ENCODE measurements at regions not wholly inside any gene's neighbourhood (a gene's known extent, or its start where the extent isn't known, plus 50 kb on each side); places are given as distances from the start of the nearest gene placed in this dataset.

- Histone ChIP-seq H3K36me3 (ENCODE audit: control insufficient read depth, insufficient read depth, low read length) (no peaks in the 10 kb centered on the region), H3K27me3 (ENCODE audit: control insufficient read depth, insufficient read depth, low read length) (no peaks in the 10 kb centered on the region), H3K9me3 (ENCODE audit: control insufficient read depth, low read depth, low read length) (no peaks in the 10 kb centered on the region), H3K27ac (ENCODE audit: low read length) (no peak overlapping the region), H3K4me3 (ENCODE audit: low read length) (no peak overlapping the region), H3K4me1 (ENCODE audit: control insufficient read depth, insufficient read depth, low read length) (no peaks in the 10 kb centered on the region)
- peak in 1 of 2 donors; percentile 3 for DNase-seq
- 67% methylated on average over 1 of the region's 5 CpGs for WGBS (ENCODE audit: insufficient coverage, low lambda C conversion rate)
Observed at GRCh38 chr4:62806816-62807215, 1602.4 kb downstream of the TECRL start.

GRCh38 chr4:62804075-62804474 is 1603.9 kb downstream of the ADGRL3 start:
- H3K27ac ChIP-seq (ENCODE audit: low read length), result no peak overlapping the region
- H3K36me3 ChIP-seq (ENCODE audit: control insufficient read depth, insufficient read depth, low read length), result no peaks in the 10 kb centered on the region
- no peaks in the 10 kb centered on the region for H3K27me3 ChIP-seq (ENCODE audit: control insufficient read depth, insufficient read depth, low read length)
- DNase-seq, result no peak
- no peak overlapping the region for H3K4me3 ChIP-seq (ENCODE audit: low read length)
- 92% methylated on average over 2 of the region's 2 CpGs for WGBS (ENCODE audit: insufficient coverage, low lambda C conversion rate)
- no peaks in the 10 kb centered on the region for H3K9me3 ChIP-seq (ENCODE audit: control insufficient read depth, low read depth, low read length)
- no peaks in the 10 kb centered on the region for H3K4me1 ChIP-seq (ENCODE audit: control insufficient read depth, insufficient read depth, low read length)

- Histone ChIP-seq H3K27ac (ENCODE audit: low read length) (no peak overlapping the region), H3K27me3 (ENCODE audit: control insufficient read depth, insufficient read depth, low read length) (no peaks in the 10 kb centered on the region), H3K9me3 (ENCODE audit: control insufficient read depth, low read depth, low read length) (no peaks in the 10 kb centered on the region), H3K4me1 (ENCODE audit: control insufficient read depth, insufficient read depth, low read length) (no peaks in the 10 kb centered on the region), H3K36me3 (ENCODE audit: control insufficient read depth, insufficient read depth, low read length) (no peaks in the 10 kb centered on the region), H3K4me3 (ENCODE audit: low read length) (no peak overlapping the region)
- 100% methylated on average over 1 of the region's 1 CpG for WGBS (ENCODE audit: insufficient coverage, low lambda C conversion rate)
- DNase-seq, result no peak
Observed at GRCh38 chr4:62797221-62797620, 1597.1 kb downstream of the ADGRL3 start.

- Histone ChIP-seq H3K36me3 (ENCODE audit: control insufficient read depth, insufficient read depth, low read length) (no peaks in the 10 kb centered on the region), H3K27me3 (ENCODE audit: control insufficient read depth, insufficient read depth, low read length) (no peaks in the 10 kb centered on the region), H3K27ac (ENCODE audit: low read length) (no peak overlapping the region), H3K4me3 (ENCODE audit: low read length) (no peak overlapping the region), H3K9me3 (ENCODE audit: control insufficient read depth, low read depth, low read length) (no peaks in the 10 kb centered on the region), H3K4me1 (ENCODE audit: control insufficient read depth, insufficient read depth, low read length) (no peaks in the 10 kb centered on the region)
- DNase-seq, result no peak
- WGBS (ENCODE audit: insufficient coverage, low lambda C conversion rate), result no CpG with 5 or more reads among the region's 2 CpGs
Observed at GRCh38 chr4:62791386-62791785, 1591.3 kb downstream of the ADGRL3 start.

DNA sequence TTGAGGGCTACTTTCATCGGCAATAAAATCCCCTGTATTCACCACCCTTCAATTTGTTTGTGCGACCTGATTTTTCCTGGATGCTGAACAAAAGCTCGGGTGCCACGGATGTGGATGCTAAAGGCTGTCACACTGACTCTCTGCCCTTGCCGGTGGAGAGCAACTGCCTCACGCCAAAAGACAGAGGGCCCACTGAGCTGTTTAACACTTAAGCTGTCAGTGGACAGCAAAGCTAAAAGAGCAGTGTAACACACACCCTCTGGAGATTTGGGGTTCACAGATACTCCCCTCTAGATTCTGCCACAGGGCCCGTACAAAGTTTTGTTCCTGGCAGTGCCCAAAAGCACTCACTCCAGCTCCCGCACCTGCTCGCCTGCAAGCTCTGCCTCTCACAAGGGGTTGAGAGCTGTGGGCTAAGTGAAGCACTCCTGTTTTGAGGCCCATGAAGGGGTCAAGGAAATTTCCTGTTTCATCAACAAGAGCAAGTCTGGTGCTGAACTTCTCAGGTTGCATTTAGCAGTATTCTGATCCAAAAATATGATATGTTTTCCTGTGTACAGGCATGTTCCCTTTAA is 1571.9 kb downstream of the ADGRL3 start:
- Histone ChIP-seq H3K9me3 (ENCODE audit: control insufficient read depth, low read depth, low read length) (no peaks in the 10 kb centered on the region), H3K4me1 (ENCODE audit: control insufficient read depth, insufficient read depth, low read length) (no peaks in the 10 kb centered on the region), H3K27ac (ENCODE audit: low read length) (no peak overlapping the region), H3K36me3 (ENCODE audit: control insufficient read depth, insufficient read depth, low read length) (no peaks in the 10 kb centered on the region), H3K4me3 (ENCODE audit: low read length) (no peak overlapping the region), H3K27me3 (ENCODE audit: control insufficient read depth, insufficient read depth, low read length) (no peaks in the 10 kb centered on the region)
- DNase-seq, result no peak
- no CpG with 5 or more reads among the region's 9 CpGs for WGBS (ENCODE audit: insufficient coverage, low lambda C conversion rate)

GRCh38 chr4:62740296-62740695 is 1540.2 kb downstream of the ADGRL3 start:
- H3K9me3 ChIP-seq (ENCODE audit: control insufficient read depth, low read depth, low read length), result no peaks in the 10 kb centered on the region
- H3K27ac ChIP-seq (ENCODE audit: low read length), result no peak overlapping the region
- no peaks in the 10 kb centered on the region for H3K27me3 ChIP-seq (ENCODE audit: control insufficient read depth, insufficient read depth, low read length)
- H3K36me3 ChIP-seq (ENCODE audit: control insufficient read depth, insufficient read depth, low read length), result no peaks in the 10 kb centered on the region
- WGBS (ENCODE audit: insufficient coverage, low lambda C conversion rate), result 88% methylated on average over 2 of the region's 6 CpGs
- no peaks in the 10 kb centered on the region for H3K4me1 ChIP-seq (ENCODE audit: control insufficient read depth, insufficient read depth, low read length)
- no peak for DNase-seq
- H3K4me3 ChIP-seq (ENCODE audit: low read length), result no peak overlapping the region

DNA sequence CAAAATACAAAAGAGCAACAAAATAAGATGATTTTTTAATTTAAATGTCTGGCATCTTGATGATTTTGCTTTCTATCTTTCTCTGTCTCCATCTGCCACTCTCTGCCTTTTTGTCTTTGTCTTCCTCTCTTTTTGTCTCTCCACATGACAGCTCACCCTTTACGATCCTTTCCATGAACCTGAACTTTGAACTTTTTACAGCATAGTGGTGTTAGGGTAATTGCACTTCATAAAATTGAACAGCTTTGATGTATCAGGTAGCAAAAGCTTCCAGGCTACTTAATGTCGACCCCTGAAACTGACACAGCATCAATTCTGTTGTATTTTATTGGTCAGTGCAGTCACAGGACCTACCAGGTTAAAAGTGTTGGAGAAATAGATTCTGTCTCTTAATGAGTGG is 1517.0 kb downstream of the ADGRL3 start:
- Histone ChIP-seq H3K9me3 (ENCODE audit: control insufficient read depth, low read depth, low read length) (peaks cover 5% of the 10 kb centered on the region), H3K27ac (ENCODE audit: low read length) (no peak overlapping the region), H3K4me3 (ENCODE audit: low read length) (no peak overlapping the region), H3K27me3 (ENCODE audit: control insufficient read depth, insufficient read depth, low read length) (no peaks in the 10 kb centered on the region), H3K4me1 (ENCODE audit: control insufficient read depth, insufficient read depth, low read length) (peaks cover 8% of the 10 kb centered on the region), H3K36me3 (ENCODE audit: control insufficient read depth, insufficient read depth, low read length) (no peaks in the 10 kb centered on the region)
- DNase-seq, result peak; percentile 7 to 57
- 30% methylated on average over 2 of the region's 2 CpGs for WGBS (ENCODE audit: insufficient coverage, low lambda C conversion rate)

GRCh38 chr4:62711575-62711974 is 1511.4 kb downstream of the ADGRL3 start:
- peaks cover 5% of the 10 kb centered on the region for H3K9me3 ChIP-seq (ENCODE audit: control insufficient read depth, low read depth, low read length)
- H3K4me3 ChIP-seq (ENCODE audit: low read length), result no peak overlapping the region
- 40% methylated on average over 1 of the region's 1 CpG for WGBS (ENCODE audit: insufficient coverage, low lambda C conversion rate)
- H3K4me1 ChIP-seq (ENCODE audit: control insufficient read depth, insufficient read depth, low read length), result peaks cover 2% of the 10 kb centered on the region
- no peak overlapping the region for H3K27ac ChIP-seq (ENCODE audit: low read length)
- DNase-seq, result no peak
- no peaks in the 10 kb centered on the region for H3K27me3 ChIP-seq (ENCODE audit: control insufficient read depth, insufficient read depth, low read length)
- H3K36me3 ChIP-seq (ENCODE audit: control insufficient read depth, insufficient read depth, low read length), result no peaks in the 10 kb centered on the region

GRCh38 chr4:62709618-62710252 is 1509.6 kb downstream of the ADGRL3 start:
- Histone ChIP-seq H3K27ac (ENCODE audit: low read length) (no peak overlapping the region), H3K4me1 (ENCODE audit: control insufficient read depth, insufficient read depth, low read length) (peaks cover 2% of the 10 kb centered on the region), H3K36me3 (ENCODE audit: control insufficient read depth, insufficient read depth, low read length) (no peaks in the 10 kb centered on the region), H3K27me3 (ENCODE audit: control insufficient read depth, insufficient read depth, low read length) (no peaks in the 10 kb centered on the region), H3K9me3 (ENCODE audit: control insufficient read depth, low read depth, low read length) (no peaks in the 10 kb centered on the region), H3K4me3 (ENCODE audit: low read length) (no peak overlapping the region)
- DNase-seq, result peak in 1 of 2 donors; percentile 42
- WGBS (ENCODE audit: insufficient coverage, low lambda C conversion rate), result 50% methylated on average over 2 of the region's 3 CpGs

- Histone ChIP-seq H3K4me3 (ENCODE audit: low read length) (no peak overlapping the region), H3K27me3 (ENCODE audit: control insufficient read depth, insufficient read depth, low read length) (no peaks in the 10 kb centered on the region), H3K4me1 (ENCODE audit: control insufficient read depth, insufficient read depth, low read length) (no peaks in the 10 kb centered on the region), H3K27ac (ENCODE audit: low read length) (no peak overlapping the region), H3K36me3 (ENCODE audit: control insufficient read depth, insufficient read depth, low read length) (no peaks in the 10 kb centered on the region), H3K9me3 (ENCODE audit: control insufficient read depth, low read depth, low read length) (no peaks in the 10 kb centered on the region)
- no peak for DNase-seq
- 100% methylated on average over 2 of the region's 2 CpGs for WGBS (ENCODE audit: insufficient coverage, low lambda C conversion rate)
Observed at GRCh38 chr4:62706423-62706822, 1506.3 kb downstream of the ADGRL3 start.
